GM19035 (cell line): ENCODE measurements at regions not wholly inside any gene's neighbourhood (a gene's known extent, or its start where the extent isn't known, plus 50 kb on each side); places are given as distances from the start of the nearest gene placed in this dataset.

Experiments used
- ATAC-seq: cut with Tn5 transposase; IDR thresholded peaks from one replicate; pipeline ENCODE4 v1.9.1; 2021; ENCODE audit not compliant: unreplicated experiment

DNA sequence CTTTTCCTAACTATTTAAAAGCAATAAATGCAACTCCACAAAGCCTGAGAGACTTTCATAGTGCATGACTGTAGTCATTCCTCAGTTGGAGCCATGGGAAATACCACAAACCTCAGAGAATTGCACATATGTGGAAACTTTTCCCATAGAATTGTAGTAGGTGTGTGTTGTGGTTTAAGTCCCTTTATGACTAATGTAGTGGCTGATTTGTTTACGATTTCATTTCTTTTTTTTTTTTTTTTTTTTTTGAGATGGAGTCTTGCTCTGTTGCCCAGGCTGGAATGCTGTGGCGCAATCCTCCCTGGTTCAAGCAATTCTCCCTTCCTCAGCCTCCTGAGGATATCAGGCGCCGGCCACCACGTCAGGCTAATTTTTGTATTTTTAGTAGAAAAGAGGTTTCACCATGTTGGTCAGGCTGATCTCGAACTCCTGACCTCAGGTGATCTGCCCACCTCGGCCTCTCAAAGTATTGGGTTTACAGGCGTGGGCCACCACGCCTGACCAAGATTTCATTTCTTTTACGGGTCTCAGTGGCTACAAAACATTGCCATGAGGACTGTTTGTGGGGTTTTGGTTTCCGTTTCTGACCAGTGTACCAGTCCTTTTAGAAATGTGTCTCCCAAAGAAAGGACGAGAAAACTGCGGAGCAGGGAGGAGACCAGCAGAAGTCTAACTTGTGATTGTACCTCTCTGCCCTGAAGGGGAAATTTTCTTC is 212.1 kb upstream of the MARCKS start:
- ATAC-seq, result peak; percentile 32

DNA sequence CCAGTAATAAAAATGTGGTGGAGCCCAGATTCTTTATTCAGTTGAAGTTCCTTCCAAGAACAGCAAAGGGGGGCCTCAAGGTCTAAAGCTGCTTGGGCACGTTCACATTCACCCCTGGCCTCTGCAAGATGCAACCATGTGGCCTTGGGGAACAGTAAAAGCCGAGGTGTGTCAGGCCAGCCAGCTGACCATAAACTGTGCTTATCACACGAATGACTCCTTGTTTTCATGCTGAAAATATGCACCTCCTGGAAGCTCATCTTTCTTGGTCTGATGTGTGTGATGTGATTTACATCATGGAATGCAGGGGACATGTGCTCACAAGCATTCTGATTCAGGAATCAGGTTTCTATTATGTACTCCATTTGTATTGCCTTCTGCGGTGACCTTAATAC is 211.6 kb upstream of the MARCKS start:
- peak; percentile 28 for ATAC-seq

DNA sequence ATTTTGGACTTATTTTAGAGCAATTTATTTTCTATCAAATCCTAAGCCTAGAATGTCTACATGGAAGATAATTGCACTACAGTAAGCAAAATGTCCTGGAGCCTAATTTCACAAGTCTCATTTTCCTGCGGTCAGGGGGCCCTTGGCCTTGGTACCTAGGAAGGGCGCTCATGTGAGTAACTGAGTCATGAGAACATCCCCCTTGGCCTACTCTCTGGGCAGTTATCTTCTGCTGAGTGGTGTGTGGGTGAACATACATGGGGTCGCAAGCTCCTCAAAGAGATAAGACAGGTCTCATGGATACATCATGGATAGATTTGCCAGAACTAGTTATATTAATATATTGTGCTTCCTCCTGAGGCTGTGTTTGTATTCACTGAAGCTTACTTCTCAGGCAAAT is 211.2 kb upstream of the MARCKS start:
- no peak for ATAC-seq

DNA sequence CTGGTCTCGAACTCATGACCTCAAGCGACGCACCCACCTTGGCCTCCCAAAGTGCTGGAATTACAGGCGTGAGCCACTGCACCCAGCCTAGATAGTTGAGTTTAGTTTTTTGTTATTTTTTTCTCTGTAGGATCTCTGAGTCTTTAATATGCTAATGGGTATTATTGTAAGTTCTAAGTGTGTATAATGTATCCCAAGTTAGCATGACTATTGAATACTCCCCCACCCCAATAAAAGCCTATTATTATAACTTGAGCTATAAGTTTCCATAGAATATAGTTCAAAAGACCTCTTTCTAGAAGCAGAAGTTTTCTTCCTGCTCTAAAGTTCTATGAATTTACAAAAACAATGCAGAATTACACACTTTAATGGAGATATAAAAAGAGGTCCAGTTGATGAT is 210.4 kb upstream of the MARCKS start:
- no peak for ATAC-seq

DNA sequence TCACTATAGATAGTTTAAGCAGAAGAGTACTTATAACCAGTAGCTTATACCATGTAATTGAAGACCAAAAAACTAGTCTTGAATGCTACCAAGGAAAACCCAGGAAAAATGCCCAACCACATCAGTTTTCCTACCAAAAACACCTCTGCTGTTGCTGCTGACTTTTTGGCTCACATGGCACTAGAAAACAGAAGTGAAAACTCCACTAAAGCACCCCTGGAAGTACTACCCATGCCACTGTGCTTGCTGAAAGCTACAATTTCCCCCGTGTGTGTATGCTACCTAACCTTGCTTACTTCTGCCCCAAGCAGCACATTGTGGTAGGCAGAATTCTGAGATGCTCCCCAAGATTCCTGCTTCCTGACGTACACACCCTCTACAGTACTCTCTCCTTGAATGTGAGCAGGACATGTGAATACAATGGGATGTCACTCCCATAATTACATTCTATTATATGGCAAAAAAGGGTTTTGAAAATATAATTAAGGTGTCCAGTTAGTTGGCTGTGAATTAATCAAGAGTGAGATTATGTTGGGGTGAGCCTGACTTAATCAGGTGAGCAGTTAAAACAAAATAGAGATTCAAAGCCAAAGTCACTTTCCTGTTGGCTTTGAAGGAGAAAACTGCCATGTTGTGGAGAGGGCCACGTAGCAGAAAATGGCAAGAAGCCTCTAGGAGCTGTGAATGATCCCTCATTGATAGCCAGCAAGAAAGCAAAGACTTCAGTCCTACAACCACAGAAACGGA is 209.8 kb upstream of the MARCKS start:
- no peak for ATAC-seq

DNA sequence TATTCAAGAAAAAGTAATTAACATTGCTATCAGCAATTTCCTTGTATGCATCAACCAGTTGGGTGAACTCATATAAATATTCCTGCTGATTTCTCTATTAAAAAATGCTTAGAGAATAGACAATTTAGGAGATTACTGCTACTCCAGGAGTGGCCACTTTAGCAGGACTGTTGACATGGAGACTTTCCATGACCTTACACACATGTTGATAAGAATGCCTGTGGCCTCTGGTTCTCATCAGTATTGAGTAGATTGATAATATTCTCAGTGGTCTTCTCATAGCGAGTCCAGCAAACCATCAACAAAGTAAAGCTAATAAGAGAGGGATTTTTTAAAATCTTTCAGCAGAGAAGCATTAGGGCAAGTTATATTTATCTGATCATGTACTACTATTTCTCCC is 208.4 kb upstream of the MARCKS start:
- no peak for ATAC-seq

DNA sequence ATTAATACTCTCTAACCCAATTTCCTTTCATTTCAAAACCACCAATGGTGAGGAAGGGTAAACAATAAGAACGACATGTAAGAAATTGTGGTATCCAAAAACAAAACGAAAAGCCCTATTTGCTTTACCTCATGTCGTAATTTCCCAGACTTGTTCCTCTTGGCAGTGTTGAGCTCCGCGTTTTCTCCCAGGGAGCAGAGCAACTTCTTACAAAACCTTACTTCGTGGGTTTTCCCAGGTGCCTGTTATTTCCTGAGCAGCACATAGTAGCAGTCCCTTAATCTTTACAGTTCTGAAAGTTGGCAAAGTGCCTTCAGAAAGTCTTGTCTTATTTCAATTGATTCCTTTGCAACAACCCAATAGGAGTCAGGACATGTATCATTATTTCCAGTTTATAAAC is 207.9 kb upstream of the MARCKS start:
- ATAC-seq, result no peak

DNA sequence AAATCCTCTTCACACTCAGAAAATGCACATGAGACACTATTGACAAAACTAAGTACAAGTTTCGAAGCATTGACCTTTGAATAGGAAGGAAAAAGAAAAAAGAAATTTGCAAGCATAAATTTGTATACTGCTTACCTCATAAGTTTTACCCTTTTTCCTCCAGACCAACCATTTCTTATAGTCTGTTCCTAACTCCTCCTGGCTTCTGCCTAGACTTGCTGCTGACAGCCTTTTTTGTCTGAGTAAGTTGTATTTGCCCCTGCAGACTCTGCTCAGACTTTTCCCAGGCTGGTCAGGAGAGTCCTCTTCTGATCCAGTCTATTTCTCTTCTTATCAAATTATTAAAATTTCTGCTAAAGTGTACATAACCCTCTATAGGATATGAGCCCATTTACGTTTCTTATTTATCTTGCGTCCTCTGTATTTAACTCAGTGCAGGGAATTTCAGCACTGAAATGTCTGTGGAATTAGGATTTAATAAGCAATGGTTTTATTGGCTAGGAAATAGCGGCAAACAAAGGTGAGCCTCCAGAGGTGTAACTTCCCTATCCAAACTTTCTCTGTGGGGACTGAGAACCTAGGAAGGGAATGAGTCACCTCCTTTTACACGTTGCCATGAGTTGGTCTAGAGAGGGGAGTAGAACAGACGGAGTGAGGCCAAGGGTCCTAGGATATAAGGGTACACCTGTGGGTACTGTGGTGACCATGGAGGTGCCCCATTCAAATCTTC is 207.1 kb upstream of the MARCKS start:
- no peak for ATAC-seq

DNA sequence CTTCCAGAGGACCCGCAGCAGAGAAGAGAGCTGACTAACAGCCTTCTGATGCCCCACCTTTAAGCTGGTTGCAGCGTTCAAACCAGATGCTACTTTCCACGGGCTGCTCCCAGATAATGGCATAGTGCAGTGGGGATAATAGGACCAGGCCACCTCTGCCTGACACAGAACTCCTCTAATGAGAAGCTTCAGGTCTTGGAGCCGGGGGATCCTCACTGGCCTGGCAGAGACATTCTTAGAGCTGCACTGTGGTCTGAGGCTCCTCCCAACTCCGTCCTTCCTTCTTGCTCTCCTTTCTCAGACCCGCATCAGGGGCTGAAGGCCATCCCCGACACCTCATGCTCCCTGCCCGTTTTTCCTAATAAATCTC is 206.6 kb upstream of the MARCKS start:
- no peak for ATAC-seq

DNA sequence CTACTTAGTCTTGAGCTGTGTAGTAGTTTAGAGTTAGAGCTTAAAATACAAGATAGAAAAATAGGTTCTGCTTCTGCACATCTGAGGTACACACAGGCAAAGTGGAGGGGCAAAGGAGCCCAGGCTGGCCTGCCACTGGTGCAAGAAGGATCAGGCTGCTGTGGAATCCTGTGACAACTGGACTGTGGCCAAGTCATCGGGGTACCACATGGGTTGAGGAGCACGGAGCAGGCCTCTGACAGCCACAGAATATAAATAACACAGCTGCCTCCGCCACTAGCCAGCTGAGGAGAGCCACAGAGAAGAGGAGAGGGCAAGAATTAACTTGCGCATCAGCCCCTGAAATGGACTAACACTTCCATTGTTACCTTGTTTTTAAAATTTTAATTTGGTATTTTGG is 206.0 kb upstream of the MARCKS start:
- no peak for ATAC-seq

DNA sequence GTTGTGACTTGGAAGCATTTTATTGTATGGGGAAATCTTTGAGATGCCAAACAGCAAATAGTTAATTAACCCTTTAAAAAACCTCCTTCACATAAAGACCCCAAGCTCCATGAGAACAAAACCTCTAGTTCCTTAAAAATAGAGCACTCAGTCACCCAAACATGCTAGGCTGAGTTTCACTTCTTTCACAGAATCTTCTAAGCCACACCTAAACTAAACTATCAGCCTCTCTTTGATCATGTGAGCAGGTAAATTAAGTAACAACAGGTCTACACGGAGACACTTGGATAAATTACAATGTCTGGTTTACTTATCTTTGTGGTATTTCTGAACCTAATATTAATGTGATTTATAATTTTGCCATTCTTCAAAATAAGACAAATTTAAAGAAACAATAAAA is 205.2 kb upstream of the MARCKS start:
- ATAC-seq, result no peak

DNA sequence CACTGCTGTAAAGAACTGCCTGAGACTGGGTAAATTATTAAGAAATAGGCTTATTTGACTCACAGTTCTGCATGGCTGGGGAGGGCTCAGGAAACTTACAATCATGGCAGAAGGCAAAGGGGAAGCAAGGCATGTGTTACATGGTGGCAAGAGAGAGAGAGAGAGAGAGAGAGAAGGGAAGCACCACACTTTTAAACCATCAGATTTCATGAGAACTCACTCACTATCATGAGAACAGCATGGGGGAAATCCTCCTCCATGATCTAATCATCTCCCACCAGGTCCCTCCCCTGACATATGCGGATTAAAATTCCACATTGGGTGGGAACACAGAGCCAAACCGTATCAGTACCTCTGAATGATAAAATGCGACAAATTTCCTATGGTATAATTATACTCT is 203.9 kb upstream of the MARCKS start:
- ATAC-seq, result no peak

DNA sequence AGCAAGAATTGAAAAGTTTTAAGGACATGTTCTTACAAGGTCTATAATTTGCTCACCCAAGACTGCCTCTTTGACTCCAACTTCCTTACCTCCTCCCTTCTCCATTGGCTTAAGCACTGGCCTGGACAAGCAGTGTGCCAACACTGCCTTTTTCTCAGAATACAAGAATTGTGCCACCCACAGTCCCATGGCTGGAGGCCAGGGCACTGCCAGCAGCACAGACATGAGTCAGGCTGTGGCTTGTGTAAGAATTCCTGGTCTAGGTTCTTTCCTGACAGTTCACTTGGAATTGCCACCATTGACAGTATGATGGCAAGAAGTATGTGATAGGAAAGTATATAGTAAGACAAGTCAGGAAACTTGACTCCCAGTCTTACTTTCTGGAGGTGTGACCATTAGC is 202.7 kb upstream of the MARCKS start:
- no peak for ATAC-seq

DNA sequence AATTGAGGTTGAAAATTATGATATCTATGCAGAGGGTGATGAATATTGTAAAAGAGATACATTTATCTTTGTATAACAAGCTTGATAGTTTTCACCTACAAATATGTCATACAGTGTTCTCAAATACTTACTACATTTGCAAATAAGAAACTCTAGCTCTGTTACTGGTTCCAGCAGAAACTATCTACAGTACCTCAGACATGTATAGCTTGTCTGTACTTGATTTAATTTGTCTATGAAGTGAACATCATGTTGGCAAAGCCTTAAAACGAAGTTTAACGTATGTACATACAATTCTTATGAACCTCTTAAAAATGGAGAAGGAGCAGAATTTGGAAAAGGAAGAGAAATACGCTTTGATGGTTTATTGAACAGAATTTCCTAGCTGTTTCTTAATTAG is 201.4 kb upstream of the MARCKS start:
- no peak for ATAC-seq

DNA sequence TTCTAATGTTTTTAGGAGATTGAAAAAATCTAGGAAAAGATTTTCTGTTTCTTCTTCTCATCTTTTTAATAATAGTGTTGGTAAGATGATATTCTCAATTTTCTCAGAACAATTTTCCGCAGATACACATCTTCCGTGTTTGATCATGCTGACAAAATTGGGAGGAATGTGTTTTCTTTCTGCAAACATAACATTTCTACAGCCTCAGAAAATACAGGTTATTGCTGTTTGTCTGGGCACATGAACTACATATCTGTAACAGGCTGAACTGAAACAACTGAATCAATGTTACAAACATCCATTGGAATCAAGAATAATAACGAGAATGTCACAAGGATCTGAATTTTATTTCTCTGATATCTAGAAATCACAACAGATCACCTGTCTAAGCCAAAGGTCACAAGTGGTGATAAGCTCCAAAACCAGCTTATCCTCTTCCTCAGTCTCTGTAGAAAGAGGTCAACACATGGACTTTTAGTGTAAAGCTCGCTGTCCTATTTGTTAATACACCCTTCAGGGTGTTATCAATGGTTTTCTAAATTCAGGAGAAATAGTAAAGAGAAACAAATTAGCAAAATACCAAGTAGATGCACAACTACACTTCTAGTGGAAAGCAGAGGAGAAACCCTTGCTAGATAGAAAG is 197.3 kb upstream of the MARCKS start:
- no peak for ATAC-seq

DNA sequence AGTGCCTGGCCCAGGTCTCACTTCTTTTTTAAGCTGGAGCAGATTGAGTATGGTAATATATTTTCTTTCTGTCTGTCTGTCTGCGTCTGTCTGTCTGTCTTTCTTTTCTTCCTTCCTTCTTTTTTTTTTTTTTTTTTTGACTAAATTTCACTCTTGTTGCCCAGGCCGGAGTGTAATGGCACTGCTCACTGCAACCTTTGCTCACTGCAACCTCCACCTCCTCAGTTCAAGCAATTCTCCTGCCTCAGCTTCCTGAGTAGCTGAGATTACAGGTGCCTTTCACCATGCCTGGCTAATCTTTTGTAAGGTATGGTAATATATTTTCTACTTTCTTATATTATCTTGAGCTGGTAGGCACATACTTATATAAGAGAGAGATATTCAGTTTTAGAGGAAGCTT is 196.3 kb upstream of the MARCKS start:
- ATAC-seq, result no peak

DNA sequence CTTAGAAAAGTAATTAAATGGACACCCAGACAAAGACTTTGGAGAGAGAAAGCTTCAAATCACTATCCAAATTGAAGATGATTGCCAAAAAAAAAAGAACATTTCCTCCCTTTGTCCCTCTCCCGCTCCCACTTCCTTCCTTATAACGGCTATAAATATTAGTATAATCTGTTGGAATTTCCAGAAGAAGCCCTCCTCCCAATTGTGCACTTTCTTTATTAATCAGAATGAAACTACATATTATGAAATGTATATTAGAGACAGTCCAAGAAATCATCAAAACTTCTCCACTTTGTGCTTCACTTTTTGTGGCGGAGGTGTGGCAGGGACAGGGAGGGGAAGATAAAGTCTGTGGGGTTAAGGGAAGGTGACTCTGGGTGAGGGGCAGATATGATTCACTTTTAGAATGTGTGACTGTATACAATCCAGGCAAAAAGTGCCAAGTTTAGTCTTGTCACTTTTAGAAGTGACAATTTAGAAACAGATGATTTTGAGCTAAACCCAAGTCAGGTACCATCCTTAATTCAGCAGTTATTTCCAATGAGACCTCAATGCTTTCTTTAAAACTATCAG is 195.0 kb upstream of the MARCKS start:
- no peak for ATAC-seq

DNA sequence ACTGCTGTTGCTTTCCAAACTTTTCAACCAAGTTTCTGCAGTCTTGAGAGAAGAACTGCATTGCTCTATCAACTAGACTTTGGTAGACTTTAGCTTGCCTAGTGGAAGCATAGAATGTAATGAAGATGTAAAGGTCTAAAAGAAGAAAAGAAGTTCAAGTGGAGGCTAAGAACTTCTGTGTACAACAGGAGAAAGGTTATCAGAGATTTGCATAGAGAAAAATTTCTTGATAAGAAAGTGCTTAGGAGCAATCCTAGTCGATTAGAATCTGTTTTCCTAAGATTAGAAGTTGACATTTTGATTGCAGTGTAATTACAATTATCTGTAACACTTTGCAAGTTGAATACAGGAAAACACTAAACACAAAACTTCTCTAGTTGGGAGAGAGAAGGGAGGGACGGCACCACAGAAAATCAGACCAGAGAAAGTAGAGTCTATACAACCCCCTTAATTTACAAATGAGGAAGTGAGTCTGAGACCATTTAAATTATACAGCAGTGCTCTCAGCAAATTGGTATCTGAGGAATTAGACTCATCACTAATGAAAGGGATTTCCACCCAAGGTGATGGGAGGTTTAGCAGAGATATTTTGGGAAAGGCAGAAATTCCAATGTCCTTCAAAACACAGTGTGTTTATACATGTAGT is 194.3 kb upstream of the MARCKS start:
- peak; percentile 66 for ATAC-seq

DNA sequence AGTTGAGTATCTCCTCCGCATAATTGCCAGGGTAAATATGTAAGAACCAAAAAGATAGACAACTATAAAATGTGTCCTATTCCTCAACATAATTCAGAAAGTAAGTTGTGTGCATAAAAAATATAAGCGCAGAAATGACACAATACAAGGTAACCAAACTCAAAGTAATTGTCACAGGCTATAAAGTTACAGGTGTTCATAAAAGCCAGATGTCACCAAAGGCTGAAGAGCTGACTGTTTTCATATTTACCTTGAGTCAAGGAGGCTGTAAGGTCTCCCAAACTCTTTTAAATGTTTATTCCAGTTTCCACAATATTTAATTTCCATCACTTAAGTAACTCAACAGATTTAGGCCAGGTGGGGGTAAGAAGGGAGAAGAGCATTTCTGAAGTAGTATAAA is 192.2 kb upstream of the MARCKS start:
- no peak for ATAC-seq

DNA sequence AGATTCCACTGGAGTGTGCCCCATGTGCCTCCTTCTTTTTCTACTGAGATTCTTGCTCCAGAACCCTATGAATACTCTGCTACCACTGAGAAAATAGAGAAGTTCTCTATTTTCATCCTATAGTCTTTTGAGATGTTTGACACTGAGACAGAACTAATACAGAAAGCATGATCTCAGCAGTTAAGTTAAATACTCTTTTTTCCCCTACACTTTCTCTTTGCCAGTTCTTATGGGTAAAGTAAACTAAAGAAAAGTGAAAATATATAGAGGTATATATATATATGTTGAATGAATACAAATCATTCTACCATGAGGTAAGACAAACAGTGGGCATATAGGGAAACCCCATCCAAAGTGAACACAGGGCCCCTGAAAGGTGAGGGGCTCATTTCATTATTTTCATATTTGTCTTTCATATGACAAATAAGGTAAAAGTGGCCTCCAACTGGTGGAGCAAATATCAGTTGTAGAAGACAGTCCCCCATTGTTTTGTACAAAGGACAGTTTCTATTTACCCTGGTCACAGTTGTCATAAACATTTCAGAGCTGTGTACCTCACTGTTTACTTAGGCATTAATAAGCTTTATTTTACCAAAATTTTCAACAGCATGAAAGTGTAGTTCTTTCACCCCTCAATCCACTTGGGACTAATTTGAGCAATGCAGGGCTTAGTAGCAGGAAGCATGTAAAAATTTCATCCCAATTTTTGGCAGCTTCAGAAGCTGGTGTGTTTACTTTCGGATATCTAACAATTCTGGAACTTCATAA is 188.3 kb upstream of the MARCKS start:
- peak; percentile 42 for ATAC-seq
